Natural killer cell treated with Interleukin-12 subunit alpha and Interleukin-12 subunit beta and Interleukin-15 and Interleukin-18, amount 100 ng/mL, for 72 hours (primary cell): ENCODE measurements at regions not wholly inside any gene's neighbourhood (a gene's known extent, or its start where the extent isn't known, plus 50 kb on each side); places are given as distances from the start of the nearest gene placed in this dataset.
A peak's percentile ranks its signal among the peaks of the same experiment; 100 is the strongest.

Source experiments
- ATAC-seq, 2 donors: fragments of 150-1000 bp; cut with Tn5 transposase in 1 of 2; sonication (Bioruptor Pico), chemical (Tn5 transposase) in 1 of 2; 2 replicates each; pipeline ENCODE4 v1.10.0; 2021
- DNase-seq: peaks from one replicate; pipeline ENCODE4 v3.0.0; 2022; ENCODE audit warnings: low spot score
- H3K27ac Mint-ChIP-seq, 2 donors: 1 replicate in 1 of 2; 2 replicates in 1 of 2; pipeline ENCODE4 v1.8.0; 2022; ENCODE audit warnings: mixed read lengths in 2 of 2, mild to moderate bottlenecking in 1 of 2, moderate library complexity in 1 of 2
- H3K27me3 Mint-ChIP-seq, 2 donors: 1 replicate in 1 of 2; 2 replicates in 1 of 2; pipeline ENCODE4 v1.8.0; 2022; ENCODE audit warnings: mixed read lengths in 2 of 2
- H3K36me3 Mint-ChIP-seq: one replicate; pipeline ENCODE4 v1.8.0; 2022; ENCODE audit warnings: mixed read lengths
- H3K4me1 Mint-ChIP-seq, 2 donors: 1 replicate in 1 of 2; 2 replicates in 1 of 2; pipeline ENCODE4 v1.8.0; 2022; ENCODE audit warnings: low read depth in 2 of 2, mixed read lengths in 2 of 2, mild to moderate bottlenecking in 1 of 2
- H3K4me3 Mint-ChIP-seq: one replicate; pipeline ENCODE4 v1.8.0; 2022; ENCODE audit warnings: mixed read lengths
- H3K9me3 Mint-ChIP-seq: 2 replicates; pipeline ENCODE4 v1.8.0; 2022; ENCODE audit warnings: mixed read lengths

DNA sequence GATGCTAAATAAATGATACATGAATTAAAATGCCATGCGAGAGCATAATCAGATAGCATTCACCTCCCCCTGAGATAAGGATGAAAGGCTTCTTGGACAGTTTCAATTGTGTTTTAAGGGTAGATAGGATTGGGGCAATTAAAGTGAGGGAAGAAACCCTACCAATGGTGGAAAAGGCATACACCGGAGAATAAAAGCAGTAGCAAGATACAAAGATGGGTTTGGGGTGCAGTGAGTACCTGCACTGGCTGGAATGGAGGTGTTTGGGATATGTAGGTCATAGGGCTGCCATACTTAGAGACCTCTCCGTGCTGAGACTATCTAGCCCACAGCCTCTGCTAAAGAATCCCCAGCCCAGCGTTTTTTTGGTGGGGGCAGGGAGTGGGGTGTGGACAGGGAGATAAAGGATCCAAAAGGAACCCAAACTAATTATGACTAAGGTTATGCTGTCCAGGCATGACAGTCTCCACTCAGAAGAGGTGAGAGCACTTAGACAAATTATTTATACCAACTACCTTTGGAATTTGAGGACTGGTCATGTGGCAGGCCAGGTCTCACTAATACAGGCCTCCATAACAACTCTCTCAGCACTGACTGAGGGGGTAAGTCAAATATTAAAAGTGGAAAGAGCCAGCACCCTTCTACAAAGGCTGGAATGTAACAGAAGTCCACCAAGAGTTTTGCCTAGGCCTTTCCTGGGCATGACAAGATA is 280.8 kb downstream of the ADGB start:
- no peak overlapping the region for H3K4me3 Mint-ChIP-seq
- no peaks in the 10 kb centered on the region for H3K36me3 Mint-ChIP-seq
- peaks cover 6 to 14% of the 10 kb centered on the region in 2 donors for H3K27me3 Mint-ChIP-seq
- peaks cover 0 to 2% of the 10 kb centered on the region in 2 donors for H3K4me1 Mint-ChIP-seq
- DNase-seq (no peak), ATAC-seq (no peak)
- peak overlapping the region in 1 of 2 donors; percentile 19 for H3K27ac Mint-ChIP-seq
- no peaks in the 10 kb centered on the region for H3K9me3 Mint-ChIP-seq

GRCh38 chr6:146881228-146882181 is 282.7 kb downstream of the ADGB start:
- DNase-seq (no peak), ATAC-seq (no peak)
- Mint-ChIP-seq H3K4me3 (no peak overlapping the region), H3K27ac (no peak overlapping the region), H3K4me1 (peaks cover 0 to 2% of the 10 kb centered on the region in 2 donors), H3K36me3 (no peaks in the 10 kb centered on the region), H3K27me3 (peaks cover 12 to 24% of the 10 kb centered on the region in 2 donors), H3K9me3 (no peaks in the 10 kb centered on the region)

GRCh38 chr6:146883640-146884531 is 285.1 kb downstream of the ADGB start:
- Mint-ChIP-seq H3K27ac (no peak overlapping the region), H3K27me3 (peaks cover 12 to 24% of the 10 kb centered on the region in 2 donors), H3K4me3 (no peak overlapping the region), H3K36me3 (no peaks in the 10 kb centered on the region), H3K9me3 (no peaks in the 10 kb centered on the region), H3K4me1 (no peaks in the 10 kb centered on the region)
- DNase-seq (no peak), ATAC-seq (no peak)

GRCh38 chr6:146884728-146885127 is 286.0 kb downstream of the ADGB start:
- H3K36me3 Mint-ChIP-seq = no peaks in the 10 kb centered on the region
- no peak overlapping the region for H3K4me3 Mint-ChIP-seq
- ATAC-seq (no peak), DNase-seq (no peak)
- no peaks in the 10 kb centered on the region for H3K9me3 Mint-ChIP-seq
- H3K4me1 Mint-ChIP-seq = no peaks in the 10 kb centered on the region
- no peak overlapping the region for H3K27ac Mint-ChIP-seq
- H3K27me3 Mint-ChIP-seq = peaks cover 14 to 18% of the 10 kb centered on the region in 2 donors

GRCh38 chr6:146885708-146886457 is 287.1 kb downstream of the ADGB start:
- Mint-ChIP-seq H3K36me3 (no peaks in the 10 kb centered on the region), H3K27ac (no peak overlapping the region), H3K4me3 (no peak overlapping the region), H3K9me3 (no peaks in the 10 kb centered on the region), H3K27me3 (peaks cover 14 to 18% of the 10 kb centered on the region in 2 donors), H3K4me1 (no peaks in the 10 kb centered on the region)
- no peak for ATAC-seq
- no peak for DNase-seq

DNA sequence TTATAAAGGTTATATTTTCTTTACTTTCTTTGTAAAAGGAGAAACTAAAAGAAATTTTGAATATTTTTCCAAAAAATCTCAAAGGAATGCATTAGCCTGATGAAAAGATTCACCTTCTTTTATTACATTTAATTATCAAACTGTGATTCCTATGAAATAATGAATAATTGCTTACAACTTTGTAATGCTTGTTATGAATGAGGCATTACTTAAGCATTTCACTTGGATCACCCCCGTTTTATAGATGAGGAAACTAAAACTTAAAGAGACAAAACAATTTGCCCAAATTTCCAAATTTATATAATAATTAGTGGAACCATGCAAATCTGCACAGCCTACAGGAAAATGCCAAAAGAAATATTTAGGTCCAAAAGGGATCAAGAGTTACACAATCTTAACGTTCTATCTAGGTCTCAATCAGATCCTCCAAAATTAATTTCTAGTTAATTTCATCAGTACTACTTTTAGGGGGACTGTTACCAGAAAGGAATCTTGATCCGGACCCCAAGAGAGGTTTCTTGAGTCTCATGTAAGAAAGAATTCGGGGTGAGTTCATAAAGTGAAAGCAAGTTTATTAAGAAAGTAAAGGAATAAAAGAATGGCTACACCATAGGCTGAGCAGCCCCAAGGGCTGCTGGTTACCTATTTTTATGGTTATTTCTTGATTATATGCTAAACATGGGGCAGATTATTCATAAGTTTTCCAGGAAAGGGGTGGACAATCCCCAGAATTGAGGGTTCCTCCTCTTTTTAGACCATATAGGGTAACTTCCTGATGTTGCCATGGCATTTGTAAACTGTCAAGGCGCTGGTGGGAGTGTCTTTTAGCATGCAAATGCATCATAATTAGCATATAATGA is 288.0 kb downstream of the ADGB start:
- H3K27me3 Mint-ChIP-seq = peaks cover 10 to 14% of the 10 kb centered on the region in 2 donors
- ATAC-seq (no peak), DNase-seq (no peak)
- no peaks in the 10 kb centered on the region for H3K36me3 Mint-ChIP-seq
- H3K27ac Mint-ChIP-seq = no peak overlapping the region
- H3K9me3 Mint-ChIP-seq = no peaks in the 10 kb centered on the region
- no peak overlapping the region for H3K4me3 Mint-ChIP-seq
- H3K4me1 Mint-ChIP-seq = no peaks in the 10 kb centered on the region

- no peaks in the 10 kb centered on the region for H3K4me1 Mint-ChIP-seq
- H3K27me3 Mint-ChIP-seq = peaks cover 10% of the 10 kb centered on the region in 2 donors
- DNase-seq (no peak), ATAC-seq (no peak)
- H3K36me3 Mint-ChIP-seq = no peaks in the 10 kb centered on the region
- no peaks in the 10 kb centered on the region for H3K9me3 Mint-ChIP-seq
- no peak overlapping the region for H3K4me3 Mint-ChIP-seq
- no peak overlapping the region for H3K27ac Mint-ChIP-seq
Observed at GRCh38 chr6:146887447-146888077, 288.8 kb downstream of the ADGB start.

GRCh38 chr6:146889303-146889702 is 290.5 kb downstream of the ADGB start:
- H3K4me3 Mint-ChIP-seq = no peak overlapping the region
- H3K4me1 Mint-ChIP-seq = no peaks in the 10 kb centered on the region
- peaks cover 12 to 20% of the 10 kb centered on the region in 2 donors for H3K27me3 Mint-ChIP-seq
- H3K9me3 Mint-ChIP-seq = peaks cover 2% of the 10 kb centered on the region
- ATAC-seq = no peak
- H3K27ac Mint-ChIP-seq = no peak overlapping the region
- no peaks in the 10 kb centered on the region for H3K36me3 Mint-ChIP-seq
- DNase-seq = no peak

DNA sequence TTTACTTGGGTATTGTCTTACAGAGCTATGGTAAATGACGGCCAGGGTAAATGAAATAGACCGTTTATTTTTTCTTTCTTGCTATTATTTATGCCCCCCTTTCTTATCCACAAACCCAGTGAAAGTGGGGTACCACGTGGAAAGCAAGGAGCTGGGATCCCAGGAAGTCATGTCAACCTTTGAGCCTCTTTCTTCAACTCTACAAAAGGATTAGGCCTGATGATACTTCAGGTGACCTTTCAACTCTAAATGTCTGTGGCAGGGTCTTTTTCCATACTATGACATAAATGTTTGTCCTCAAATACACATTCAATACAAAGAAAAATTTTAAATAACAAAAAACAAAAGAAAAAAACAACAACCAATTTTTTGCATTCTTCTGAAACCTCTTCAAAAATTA is 291.4 kb downstream of the ADGB start:
- Mint-ChIP-seq H3K4me3 (no peak overlapping the region), H3K9me3 (peaks cover 6% of the 10 kb centered on the region), H3K4me1 (no peaks in the 10 kb centered on the region), H3K36me3 (no peaks in the 10 kb centered on the region), H3K27me3 (peaks cover 19 to 29% of the 10 kb centered on the region in 2 donors), H3K27ac (no peak overlapping the region)
- ATAC-seq = no peak
- no peak for DNase-seq

- Mint-ChIP-seq H3K4me1 (no peaks in the 10 kb centered on the region), H3K27me3 (peaks cover 18 to 30% of the 10 kb centered on the region in 2 donors), H3K36me3 (no peaks in the 10 kb centered on the region), H3K4me3 (no peak overlapping the region), H3K9me3 (peaks cover 6% of the 10 kb centered on the region), H3K27ac (no peak overlapping the region)
- DNase-seq (no peak), ATAC-seq (no peak)
Observed at GRCh38 chr6:146890644-146891434, 292.1 kb downstream of the ADGB start.

- Mint-ChIP-seq H3K27ac (peak overlapping the region in 1 of 2 donors; percentile 5), H3K4me1 (no peaks in the 10 kb centered on the region), H3K9me3 (peaks cover 6% of the 10 kb centered on the region), H3K27me3 (peaks cover 16 to 27% of the 10 kb centered on the region in 2 donors), H3K36me3 (no peaks in the 10 kb centered on the region), H3K4me3 (no peak overlapping the region)
- no peak for DNase-seq
- ATAC-seq = no peak
Observed at GRCh38 chr6:146891615-146892265, 293.0 kb downstream of the ADGB start.
